NCI-H1436 (cell line): ENCODE measurements at regions not wholly inside any gene's neighbourhood (a gene's known extent, or its start where the extent isn't known, plus 50 kb on each side); places are given as distances from the start of the nearest gene placed in this dataset.

Source experiments
- DNase-seq: peaks from one replicate; lab custom pipeline; 2025; lab: John Stamatoyannopoulos, UW

- DNase-seq = no peak
Measured at GRCh38 chr10:76666891-76667290, 970.7 kb downstream of the KCNMA1 start.

- no peak for DNase-seq
Measured at GRCh38 chr10:76665029-76665428, 972.6 kb downstream of the KCNMA1 start.

- DNase-seq = no peak
Measured at GRCh38 chr10:76657337-76658012, 980.1 kb downstream of the KCNMA1 start.

GRCh38 chr10:76651154-76651553 lies 986.5 kb downstream of the KCNMA1 start:
- DNase-seq = no peak

- DNase-seq = no peak
Measured at GRCh38 chr10:76649723-76650127, 987.9 kb downstream of the KCNMA1 start.

- DNase-seq = no peak
Measured at GRCh38 chr10:76649254-76649653, 988.4 kb downstream of the KCNMA1 start.

GRCh38 chr10:76647301-76647700 lies 990.3 kb downstream of the KCNMA1 start:
- no peak for DNase-seq

GRCh38 chr10:76645341-76645740 lies 992.3 kb downstream of the KCNMA1 start:
- DNase-seq = no peak

- DNase-seq = no peak
Measured at GRCh38 chr10:76644476-76644875, 993.1 kb downstream of the KCNMA1 start.

- DNase-seq = no peak
Measured at GRCh38 chr10:76643511-76643911, 994.1 kb downstream of the KCNMA1 start.

- DNase-seq = no peak
Measured at GRCh38 chr10:76642358-76642757, 995.2 kb downstream of the KCNMA1 start.

GRCh38 chr10:76641215-76641614 lies 996.4 kb downstream of the KCNMA1 start:
- no peak for DNase-seq

- DNase-seq = no peak
Measured at GRCh38 chr10:76640806-76641205, 996.8 kb downstream of the KCNMA1 start.

- peak; percentile 42 for DNase-seq
Measured at GRCh38 chr10:76632767-76633051, 1004.9 kb downstream of the KCNMA1 start.

GRCh38 chr10:76631884-76632766 lies 1005.5 kb downstream of the KCNMA1 start:
- DNase-seq = peak; percentile 7

- no peak for DNase-seq
Measured at GRCh38 chr10:76631036-76631670, 1006.5 kb downstream of the KCNMA1 start.

- no peak for DNase-seq
Measured at GRCh38 chr10:76628801-76629200, 1008.8 kb downstream of the KCNMA1 start.

- DNase-seq = no peak
Measured at GRCh38 chr10:76626386-76626785, 1011.2 kb downstream of the KCNMA1 start.

GRCh38 chr10:76624470-76624869 lies 1013.1 kb downstream of the KCNMA1 start:
- no peak for DNase-seq

- DNase-seq = no peak
Measured at GRCh38 chr10:76621886-76622620, 1015.6 kb downstream of the KCNMA1 start.

- no peak for DNase-seq
Measured at GRCh38 chr10:76618641-76619040, 1019.0 kb downstream of the KCNMA1 start.

GRCh38 chr10:76618171-76618570 lies 1019.4 kb downstream of the KCNMA1 start:
- no peak for DNase-seq
